GM12891 (cell line): ENCODE measurements at regions not wholly inside any gene's neighbourhood (a gene's known extent, or its start where the extent isn't known, plus 50 kb on each side); places are given as distances from the start of the nearest gene placed in this dataset.

Source experiments
- POLR2A ChIP-seq: IDR thresholded peaks from 2 replicates; pipeline ENCODE4 v1.6.1; 2011; ENCODE audit warnings: low read depth, low read length, control low read depth
- POLR2AphosphoS5 ChIP-seq: IDR thresholded peaks from 2 replicates; pipeline ENCODE4 v1.6.1; 2011; ENCODE audit warnings: low read depth, low read length, control low read depth
- SPI1 ChIP-seq: IDR thresholded peaks from 2 replicates; pipeline ENCODE4 v1.6.1; 2011; ENCODE audit warnings: low read depth, low read length, control low read depth
- TAF1 ChIP-seq: IDR thresholded peaks from 2 replicates; pipeline ENCODE4 v1.6.1; 2011; ENCODE audit warnings: low read depth, low read length, control low read depth

- no peak for TF ChIP-seq POLR2A
- no peak for TF ChIP-seq POLR2AphosphoS5
- no peak for TF ChIP-seq TAF1
- no peak for TF ChIP-seq SPI1
These were observed 173.4 kb downstream of the NDUFS4 start for GRCh38 chr5:53733853-53734252.
